ENCODE measurements at regions not wholly inside any gene's neighbourhood (a gene's known extent, or its start where the extent isn't known, plus 50 kb on each side); places are given as distances from the start of the nearest gene placed in this dataset.

DNA sequence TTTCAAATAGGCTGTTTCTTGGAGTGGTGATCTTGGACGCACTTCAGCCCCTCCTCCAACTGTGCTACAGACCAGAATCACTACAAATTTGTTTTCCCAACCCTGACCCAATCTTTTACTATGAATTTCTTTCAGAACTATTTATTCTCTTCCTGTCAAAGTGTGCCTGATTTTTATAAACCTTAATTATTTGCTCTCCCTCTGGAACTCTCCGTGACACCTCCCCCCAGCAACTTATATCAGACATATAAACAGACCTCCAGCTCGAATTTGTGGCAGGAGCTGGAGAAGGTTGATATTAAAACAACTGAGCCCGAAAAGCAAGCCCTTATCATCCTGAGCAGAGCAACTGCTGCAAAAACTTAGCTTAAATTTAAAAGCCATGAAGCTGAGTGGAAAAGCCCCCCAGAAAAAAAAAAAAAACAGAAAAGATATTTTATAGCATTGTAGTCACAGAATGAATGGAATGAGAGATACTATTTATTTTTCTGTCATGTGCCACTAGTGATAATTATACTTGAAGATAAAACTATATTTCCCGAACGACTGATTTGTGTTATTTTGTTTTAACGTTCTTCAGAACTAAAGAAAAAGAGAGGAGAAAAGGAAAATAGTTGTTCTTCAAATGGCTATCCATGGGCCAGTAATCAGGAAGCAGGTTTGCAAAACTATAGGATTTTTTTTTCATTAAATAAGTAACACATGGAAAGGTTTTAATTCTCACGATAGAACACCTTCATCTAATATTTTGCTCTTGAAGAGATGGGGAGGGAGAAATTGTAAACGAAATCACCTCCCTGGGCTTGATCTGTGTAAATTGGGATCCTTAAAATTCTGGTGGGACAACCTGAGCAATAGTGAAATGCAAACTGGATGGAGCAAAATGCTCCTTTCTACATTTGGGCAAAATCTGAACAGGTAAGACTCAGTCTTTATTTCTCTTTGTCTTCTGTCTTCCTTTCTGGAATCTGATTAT lies 80.8 kb downstream of the NR2F2 start:
- Mint-ChIP-seq H3K36me3 (no peaks in the 10 kb centered on the region), H3K9me3 (no peaks in the 10 kb centered on the region), H3K4me1 (no peaks in the 10 kb centered on the region), H3K4me3 (no peak overlapping the region), H3K27me3 (peaks cover 76% of the 10 kb centered on the region), H3K27ac (no peak overlapping the region)
- no peak for ATAC-seq

DNA sequence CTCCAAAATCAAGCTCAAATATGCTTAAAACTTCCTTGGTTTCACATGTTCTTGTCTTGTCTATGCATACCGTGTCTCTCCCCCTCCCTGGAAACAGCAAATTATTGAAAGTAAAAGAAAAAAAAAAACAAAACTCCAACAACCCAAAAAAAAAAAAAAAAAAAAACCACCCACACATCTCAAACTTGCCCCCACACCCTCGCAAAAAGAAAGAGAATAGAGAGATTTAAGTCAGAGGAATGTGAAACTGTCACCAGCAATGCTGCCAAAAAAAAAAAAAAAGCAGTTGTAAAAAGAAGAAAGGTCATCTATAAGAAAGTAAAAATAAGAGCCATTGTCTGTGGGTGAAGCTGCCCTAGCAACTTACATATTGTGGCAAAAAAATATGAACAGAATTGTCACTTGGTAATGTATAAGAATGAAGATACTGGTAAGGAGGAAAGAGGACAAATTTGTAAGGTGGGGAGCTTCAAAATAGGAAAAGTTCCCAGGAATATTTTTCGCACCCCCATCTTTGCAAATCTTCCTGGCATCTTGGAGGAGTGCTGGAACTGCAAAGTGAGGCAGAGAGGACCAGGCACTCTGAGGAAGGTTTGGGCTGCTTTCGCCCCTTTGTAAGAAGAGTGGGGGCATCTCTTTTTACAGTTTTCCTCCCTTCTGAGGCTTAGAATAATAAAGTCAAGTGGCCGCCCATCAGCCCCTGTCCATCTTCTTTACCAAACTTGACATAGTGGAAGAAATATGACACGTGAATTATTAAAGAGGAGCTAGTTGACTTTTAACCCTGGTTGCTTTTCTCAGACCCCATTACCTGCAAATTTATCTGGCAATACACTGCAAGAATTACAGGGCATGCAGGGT lies 81.8 kb downstream of the NR2F2 start:
- ATAC-seq = no peak
- Mint-ChIP-seq H3K27me3 (peaks cover 77% of the 10 kb centered on the region), H3K9me3 (no peaks in the 10 kb centered on the region), H3K4me3 (no peak overlapping the region), H3K27ac (no peak overlapping the region), H3K36me3 (no peaks in the 10 kb centered on the region), H3K4me1 (peaks cover 2% of the 10 kb centered on the region)

DNA sequence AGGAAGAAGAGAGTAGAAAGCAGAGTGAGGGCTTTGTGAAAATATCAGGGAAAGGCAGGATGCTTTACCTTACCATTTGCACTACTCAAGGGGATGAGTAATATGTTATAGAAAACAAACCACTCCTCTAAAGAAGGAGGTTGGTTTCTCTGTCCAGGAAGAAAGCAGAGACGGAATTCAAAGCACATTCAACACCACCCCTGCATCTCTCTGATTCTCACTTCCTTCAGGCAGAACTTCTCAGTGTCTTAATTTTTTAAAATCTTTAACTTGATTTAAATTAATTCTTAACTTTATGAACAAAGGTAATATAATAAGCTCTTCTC lies 82.4 kb downstream of the NR2F2 start:
- ATAC-seq = no peak
- Mint-ChIP-seq H3K27ac (no peak overlapping the region), H3K4me3 (no peak overlapping the region), H3K27me3 (peaks cover 77% of the 10 kb centered on the region), H3K4me1 (peaks cover 6% of the 10 kb centered on the region), H3K36me3 (no peaks in the 10 kb centered on the region), H3K9me3 (no peaks in the 10 kb centered on the region)

DNA sequence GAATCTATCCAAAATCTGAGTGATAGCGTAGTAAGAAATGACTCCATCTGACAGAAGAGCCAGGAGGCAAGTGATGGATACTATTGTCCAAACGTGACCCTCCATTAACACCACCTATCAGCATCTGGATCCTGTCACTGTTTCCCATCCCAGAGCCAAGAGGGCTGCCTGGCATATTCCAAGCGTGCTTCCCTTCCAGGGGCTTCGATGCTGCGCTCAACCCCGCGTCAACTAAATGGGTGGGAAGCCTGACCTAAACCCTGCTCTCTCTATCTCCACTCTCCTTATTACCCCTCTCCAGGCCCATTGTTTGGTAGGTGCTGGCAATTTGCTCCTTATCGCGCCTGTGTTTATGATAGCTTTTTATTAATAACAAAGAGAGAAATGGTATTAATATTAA lies 83.2 kb downstream of the NR2F2 start:
- H3K27ac Mint-ChIP-seq = no peak overlapping the region
- H3K4me3 Mint-ChIP-seq = no peak overlapping the region
- ATAC-seq = no peak
- peaks cover 6% of the 10 kb centered on the region for H3K4me1 Mint-ChIP-seq
- H3K27me3 Mint-ChIP-seq = peaks cover 78% of the 10 kb centered on the region
- no peaks in the 10 kb centered on the region for H3K9me3 Mint-ChIP-seq
- H3K36me3 Mint-ChIP-seq = no peaks in the 10 kb centered on the region

DNA sequence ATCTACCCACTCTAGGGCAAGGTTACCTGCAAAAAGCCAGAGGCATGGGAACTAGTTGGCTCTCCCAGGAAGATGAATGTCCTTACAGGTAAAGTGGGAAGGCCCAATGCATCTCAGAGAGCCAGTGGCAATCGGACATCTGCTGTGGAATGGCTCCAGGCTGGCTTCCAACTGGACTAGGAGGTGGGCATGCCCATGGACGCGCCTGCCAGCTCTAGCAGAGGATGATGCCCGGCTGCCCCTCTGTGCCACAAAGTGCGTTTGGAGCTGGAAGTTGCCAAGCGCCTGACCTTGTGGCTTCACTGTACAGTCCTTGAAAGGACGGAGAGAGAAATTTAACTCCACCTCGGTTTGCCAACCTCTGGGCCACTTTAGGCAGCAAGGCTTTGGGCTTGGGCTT lies 84.4 kb downstream of the NR2F2 start:
- ATAC-seq = no peak
- H3K9me3 Mint-ChIP-seq = no peaks in the 10 kb centered on the region
- peaks cover 6% of the 10 kb centered on the region for H3K4me1 Mint-ChIP-seq
- peaks cover 78% of the 10 kb centered on the region for H3K27me3 Mint-ChIP-seq
- H3K27ac Mint-ChIP-seq = no peak overlapping the region
- no peak overlapping the region for H3K4me3 Mint-ChIP-seq
- H3K36me3 Mint-ChIP-seq = no peaks in the 10 kb centered on the region

DNA sequence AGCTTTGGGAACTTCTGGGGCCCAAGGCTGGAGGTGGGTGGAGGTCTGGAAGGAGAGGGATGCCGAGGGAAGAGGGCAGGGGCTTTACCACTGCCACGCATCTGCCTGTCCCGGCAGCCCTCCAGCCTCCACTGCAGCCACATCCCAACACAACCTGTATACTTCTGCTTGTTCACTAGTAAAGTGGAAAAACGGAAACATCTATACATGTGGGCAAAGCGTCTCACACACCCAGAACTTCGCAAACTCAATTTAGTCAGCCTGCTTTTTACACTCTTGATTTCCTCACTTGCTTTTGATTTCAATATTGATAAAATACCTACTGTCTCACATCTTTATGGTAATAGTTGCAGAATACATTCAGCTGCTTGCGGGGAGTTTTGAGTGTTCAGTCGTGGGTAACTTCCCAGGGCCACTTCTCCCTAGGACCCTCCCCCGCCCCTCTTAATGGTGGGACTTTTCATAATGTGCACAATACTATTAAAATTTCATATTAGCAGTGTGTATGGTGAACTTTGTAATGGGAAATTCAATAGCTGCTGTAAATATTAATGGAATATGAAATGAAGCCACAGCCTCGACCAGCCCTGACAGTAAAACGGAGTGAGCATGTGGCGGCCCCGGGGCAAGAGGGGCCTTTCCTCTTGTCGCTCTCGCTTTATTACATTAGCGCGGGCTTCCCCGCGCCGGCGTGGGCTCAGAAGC lies 85.2 kb downstream of the NR2F2 start:
- Mint-ChIP-seq H3K27ac (no peak overlapping the region), H3K9me3 (no peaks in the 10 kb centered on the region), H3K27me3 (peaks cover 70% of the 10 kb centered on the region), H3K4me1 (peaks cover 6% of the 10 kb centered on the region), H3K4me3 (no peak overlapping the region), H3K36me3 (no peaks in the 10 kb centered on the region)
- ATAC-seq = no peak

DNA sequence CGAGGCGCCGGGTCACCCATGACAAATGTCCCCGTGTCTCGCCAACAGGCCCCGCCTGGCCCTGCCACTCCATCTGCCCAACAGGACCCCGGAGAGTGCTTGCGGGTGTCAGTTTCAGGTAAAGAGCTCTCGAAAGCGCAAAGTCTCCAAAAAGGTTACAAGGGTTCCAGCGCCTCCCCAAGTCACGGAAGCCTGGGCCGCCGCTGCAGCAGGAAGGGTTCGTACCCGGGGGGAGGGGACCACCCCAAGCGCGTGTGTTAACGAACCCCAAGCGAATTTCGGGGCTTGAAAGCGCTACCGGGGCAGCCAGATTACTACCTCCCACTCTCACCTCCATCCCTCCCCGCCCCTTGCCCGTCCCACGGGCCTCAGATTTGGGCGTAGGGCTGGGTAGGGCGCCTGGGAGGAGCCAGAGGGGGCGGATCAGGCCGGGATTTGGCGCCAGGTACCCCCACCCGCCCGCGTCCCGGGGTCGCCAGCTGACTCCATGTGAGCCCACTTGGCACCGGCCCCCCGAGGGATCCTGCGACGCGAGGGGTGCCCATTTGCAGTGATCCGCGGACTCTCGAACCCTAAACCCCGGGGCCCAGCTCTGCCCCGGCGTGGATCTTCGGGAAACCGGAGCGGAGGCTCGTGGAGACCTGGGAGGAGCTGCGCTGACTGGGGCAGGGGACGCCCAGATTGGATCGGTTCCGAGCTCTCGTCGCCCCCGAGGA lies 85.9 kb downstream of the NR2F2 start:
- no peak for ATAC-seq
- Mint-ChIP-seq H3K27ac (no peak overlapping the region), H3K27me3 (peaks cover 63% of the 10 kb centered on the region), H3K4me1 (peaks cover 6% of the 10 kb centered on the region), H3K9me3 (no peaks in the 10 kb centered on the region), H3K4me3 (no peak overlapping the region), H3K36me3 (no peaks in the 10 kb centered on the region)

DNA sequence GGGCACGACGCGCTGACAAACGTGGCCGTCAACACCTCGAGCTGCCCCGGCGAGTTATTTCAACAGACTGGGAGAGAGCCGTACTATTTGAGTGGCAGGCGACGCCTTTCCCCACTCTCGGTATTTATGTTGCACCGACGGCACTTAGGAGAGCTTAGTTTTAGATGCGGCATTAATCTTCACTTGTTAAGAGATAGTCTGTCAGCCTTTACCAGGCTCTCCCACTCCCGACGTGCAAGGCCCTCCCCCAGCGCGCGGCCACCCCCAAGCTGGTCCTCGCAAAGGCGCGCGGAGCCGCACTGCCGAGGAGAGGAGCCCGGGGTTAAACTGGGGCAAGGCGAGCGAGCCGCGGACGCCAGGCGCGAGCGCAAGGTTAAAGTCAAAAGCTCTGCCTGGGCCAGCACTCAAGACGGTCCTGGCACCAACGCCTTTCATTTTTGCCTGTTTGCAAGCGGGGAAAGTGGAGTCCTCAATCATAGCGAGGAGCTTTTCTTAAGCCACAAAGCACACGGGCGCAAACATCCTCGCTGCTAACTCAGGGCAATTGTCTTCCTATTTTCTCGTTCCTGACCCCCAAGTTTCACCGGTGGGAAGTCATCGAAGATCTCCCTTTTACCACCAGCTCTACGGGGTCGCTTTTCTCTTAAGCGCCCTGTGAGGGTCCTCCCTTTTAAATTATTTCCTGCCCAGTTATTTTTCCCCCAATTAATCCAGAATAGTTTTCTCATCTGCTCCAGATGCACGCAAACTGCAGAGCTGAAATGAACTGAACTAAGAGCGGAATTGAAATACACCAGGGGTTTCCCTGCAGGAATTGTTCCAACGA lies 86.6 kb downstream of the NR2F2 start:
- no peak for ATAC-seq
- Mint-ChIP-seq H3K4me1 (peaks cover 6% of the 10 kb centered on the region), H3K4me3 (no peak overlapping the region), H3K36me3 (no peaks in the 10 kb centered on the region), H3K27me3 (peaks cover 55% of the 10 kb centered on the region), H3K27ac (no peak overlapping the region), H3K9me3 (no peaks in the 10 kb centered on the region)

DNA sequence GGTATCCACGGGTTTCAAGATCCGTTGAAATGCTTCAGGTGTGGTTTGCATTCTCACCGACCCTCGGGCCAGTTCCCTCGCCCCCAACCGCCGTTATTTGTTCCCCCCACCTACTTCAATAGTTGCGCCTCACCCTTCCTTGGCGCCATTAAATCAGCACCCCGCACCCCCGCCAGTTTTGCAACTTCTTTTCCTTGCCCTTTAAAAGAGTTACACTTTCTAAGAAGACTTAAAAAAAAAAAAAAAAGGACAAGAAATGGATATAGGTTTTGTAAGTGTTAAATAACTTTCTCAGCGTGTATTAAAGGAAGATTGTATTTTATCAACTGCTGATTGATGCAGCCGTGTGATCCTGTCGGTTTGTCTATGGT lies 87.2 kb downstream of the NR2F2 start:
- Mint-ChIP-seq H3K9me3 (no peaks in the 10 kb centered on the region), H3K27ac (no peak overlapping the region), H3K27me3 (peaks cover 51% of the 10 kb centered on the region), H3K4me1 (peaks cover 6% of the 10 kb centered on the region), H3K4me3 (no peak overlapping the region), H3K36me3 (no peaks in the 10 kb centered on the region)
- ATAC-seq = no peak

DNA sequence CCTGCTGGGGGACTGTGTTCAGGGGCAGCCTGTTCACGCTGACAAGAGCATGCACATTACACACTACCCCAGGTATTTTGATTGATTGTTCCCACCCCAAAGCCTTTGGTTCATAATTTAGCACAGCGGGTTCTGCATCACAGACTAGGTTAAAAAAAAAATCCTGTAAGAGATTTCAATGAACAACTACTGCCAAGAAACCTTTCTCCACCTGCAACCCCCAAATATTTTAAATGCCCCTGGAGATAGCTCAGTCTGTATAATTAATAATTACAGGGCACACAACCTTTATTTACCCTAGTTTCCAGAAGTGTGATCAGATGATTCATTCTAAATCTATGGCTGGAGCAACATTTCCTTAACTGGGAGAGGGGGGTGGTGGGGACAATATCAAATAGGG lies 87.6 kb downstream of the NR2F2 start:
- H3K36me3 Mint-ChIP-seq = no peaks in the 10 kb centered on the region
- H3K4me3 Mint-ChIP-seq = no peak overlapping the region
- no peaks in the 10 kb centered on the region for H3K9me3 Mint-ChIP-seq
- no peak for ATAC-seq
- H3K27me3 Mint-ChIP-seq = peaks cover 51% of the 10 kb centered on the region
- H3K27ac Mint-ChIP-seq = no peak overlapping the region
- peaks cover 6% of the 10 kb centered on the region for H3K4me1 Mint-ChIP-seq

DNA sequence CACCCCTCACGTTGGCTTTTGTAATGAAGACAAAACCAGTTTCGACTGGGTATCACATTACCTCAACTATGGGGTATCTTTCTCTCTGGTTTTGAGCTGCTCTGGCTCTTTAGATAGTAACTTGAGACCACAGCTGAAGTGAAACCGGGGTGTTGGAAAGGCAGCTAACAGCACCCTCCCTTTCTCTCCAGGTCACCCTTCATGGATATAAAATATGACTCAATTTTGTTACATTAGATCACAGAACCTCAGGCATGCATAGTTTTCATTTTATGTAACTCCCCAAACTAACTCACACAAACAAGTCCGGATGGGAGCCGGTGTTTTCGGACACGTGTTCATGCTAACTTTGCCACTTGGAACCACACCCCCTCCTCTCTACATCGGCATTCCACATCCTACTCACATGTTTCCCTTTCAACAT lies 90.7 kb downstream of the NR2F2 start:
- peaks cover 4% of the 10 kb centered on the region for H3K9me3 Mint-ChIP-seq
- H3K4me3 Mint-ChIP-seq = no peak overlapping the region
- H3K36me3 Mint-ChIP-seq = no peaks in the 10 kb centered on the region
- peaks cover 29% of the 10 kb centered on the region for H3K27me3 Mint-ChIP-seq
- peaks cover 6% of the 10 kb centered on the region for H3K4me1 Mint-ChIP-seq
- H3K27ac Mint-ChIP-seq = no peak overlapping the region
- no peak for ATAC-seq

DNA sequence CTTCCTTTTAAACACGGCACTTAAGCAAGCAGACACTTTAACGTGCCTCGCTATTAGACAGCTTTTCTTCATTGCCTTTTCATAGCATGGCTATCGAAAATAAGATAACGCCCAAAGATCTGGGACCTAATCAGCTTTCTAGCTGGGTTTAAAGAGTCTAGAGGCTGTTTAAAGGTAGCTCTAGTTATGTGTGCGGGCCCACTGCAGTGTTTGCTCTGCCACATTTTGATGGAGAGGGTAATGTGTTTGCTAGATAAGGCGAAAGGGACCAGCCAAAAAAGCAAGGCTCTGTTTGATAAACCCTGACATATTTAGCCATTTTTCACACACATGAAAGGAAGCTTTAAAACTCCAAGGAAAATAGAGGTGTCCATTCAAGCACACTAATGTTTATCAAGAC lies 91.6 kb downstream of the NR2F2 start:
- H3K9me3 Mint-ChIP-seq = peaks cover 4% of the 10 kb centered on the region
- peaks cover 25% of the 10 kb centered on the region for H3K27me3 Mint-ChIP-seq
- peaks cover 5% of the 10 kb centered on the region for H3K4me1 Mint-ChIP-seq

DNA sequence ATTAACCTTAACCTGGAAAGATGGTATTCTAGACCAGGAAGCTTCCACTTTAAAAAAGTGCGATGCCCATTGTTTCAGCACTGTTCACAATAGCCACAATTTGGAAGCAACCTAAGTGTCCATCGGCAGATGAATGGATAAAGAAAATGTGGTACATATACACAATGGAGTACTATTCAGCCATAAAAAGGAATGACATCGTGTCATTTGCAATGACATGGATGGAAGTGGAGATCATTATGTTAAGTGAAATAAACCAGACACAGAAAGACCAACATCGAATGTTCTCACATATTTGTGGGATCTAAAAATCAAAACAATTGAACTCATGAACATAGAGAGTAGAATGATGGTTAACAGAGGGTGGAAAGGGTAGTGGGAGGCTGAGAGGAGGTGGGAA lies 94.2 kb downstream of the NR2F2 start:
- Mint-ChIP-seq H3K27ac (no peak overlapping the region), H3K36me3 (no peaks in the 10 kb centered on the region), H3K4me3 (no peak overlapping the region), H3K4me1 (no peaks in the 10 kb centered on the region), H3K9me3 (peaks cover 4% of the 10 kb centered on the region), H3K27me3 (peaks cover under 1% of the 10 kb centered on the region)
- ATAC-seq = no peak

More for the DNA sequence above, 91.6 kb downstream of the NR2F2 start:
- Mint-ChIP-seq H3K36me3 (no peaks in the 10 kb centered on the region), H3K27ac (no peak overlapping the region), H3K4me3 (no peak overlapping the region)
- ATAC-seq = no peak

DNA sequence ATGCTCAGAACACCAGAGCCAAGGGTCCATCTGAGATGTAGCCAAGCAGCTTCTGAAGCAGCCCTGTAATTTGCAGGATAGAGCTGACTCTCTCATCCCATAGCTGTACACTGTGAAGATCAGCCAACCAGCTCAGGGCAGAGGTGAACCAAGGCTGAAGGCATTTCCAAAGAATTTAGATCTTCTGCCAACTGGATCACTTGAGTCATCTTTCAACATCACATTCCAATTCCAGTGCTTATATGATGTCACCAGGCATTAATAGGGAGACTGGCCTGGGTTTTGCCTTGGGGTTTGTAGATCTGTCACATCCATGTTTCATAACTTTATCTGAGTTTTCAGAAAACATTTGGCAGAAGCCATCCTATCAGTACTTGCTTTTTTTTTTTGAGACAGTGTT lies 98.2 kb downstream of the NR2F2 start:
- peaks cover 4% of the 10 kb centered on the region for H3K9me3 Mint-ChIP-seq
- no peak overlapping the region for H3K27ac Mint-ChIP-seq
- no peaks in the 10 kb centered on the region for H3K27me3 Mint-ChIP-seq
- H3K4me3 Mint-ChIP-seq = no peak overlapping the region
- ATAC-seq = no peak
- no peaks in the 10 kb centered on the region for H3K4me1 Mint-ChIP-seq
- no peaks in the 10 kb centered on the region for H3K36me3 Mint-ChIP-seq

Data from stimulated activated memory B cell treated with anti-CD40 and anti-IgM and Interleukin-4, amounts not matched to agents 10 μg/mL and 1 μg/mL and 100 μg/mL, for 72 hours (primary cell).